PC-9 (cell line): ENCODE measurements at regions not wholly inside any gene's neighbourhood (a gene's known extent, or its start where the extent isn't known, plus 50 kb on each side); places are given as distances from the start of the nearest gene placed in this dataset.

Experiments
- BruUV-seq: library from RNA; stranded (reverse); fragments of 400-500 nt; replicated peaks from 2 replicates; lab custom pipeline; 2021; lab: Mats Ljungman, UMichigan
- CTCF ChIA-PET: fragments of 300-600 bp; sonication (Branson Sonifier 250); formaldehyde crosslinking; loops from one replicate; lab custom pipeline; 2022; ENCODE audit warnings: antibody characterized with exemption; lab: Charles Lee
- POLR2A ChIA-PET: fragments of 300-600 bp; sonication (Branson Sonifier 250); formaldehyde crosslinking; loops from one replicate; lab custom pipeline; 2022; ENCODE audit warnings: antibody characterized with exemption; ENCODE audit not compliant: unreplicated experiment; lab: Charles Lee
- DNase-seq, 2 experiments: peaks; one replicate each; pipeline versions ENCODE4 v3.0.0 to v3.0.0-alpha.2; 2015 to 2022; ENCODE audit warnings: mixed read lengths in 1 of 2
- H2AFZ ChIP-seq: fragments of 200-600 bp; sonication (generic); 2 replicates; pipeline ENCODE4 v1.8.1; 2017; ENCODE audit warnings: antibody characterized with exemption
- H3F3A ChIP-seq: fragments of 200-600 bp; sonication (generic); 2 replicates; pipeline ENCODE4 v1.8.1; 2017; ENCODE audit warnings: antibody characterized with exemption, mild to moderate bottlenecking, low read depth; ENCODE audit not compliant: insufficient read depth
- H3K27ac ChIP-seq: fragments of 200-600 bp; sonication (generic); 2 replicates; pipeline ENCODE4 v1.6.1; 2016; ENCODE audit warnings: mixed run types
- H3K27me3 ChIP-seq: fragments of 200-600 bp; sonication (generic); 2 replicates; pipeline ENCODE4 v1.6.1; 2016; ENCODE audit warnings: low read depth, mixed run types; ENCODE audit not compliant: insufficient read depth
- H3K36me3 ChIP-seq: fragments of 200-600 bp; sonication (generic); 2 replicates; pipeline ENCODE4 v1.6.1; 2016; ENCODE audit warnings: low read depth, mixed run types
- H3K4me1 ChIP-seq: fragments of 200-600 bp; sonication (generic); replicated peaks from 2 replicates; pipeline ENCODE4 v1.6.1; 2016; ENCODE audit warnings: mixed run types; ENCODE audit not compliant: insufficient read depth
- H3K4me2 ChIP-seq: fragments of 200-600 bp; sonication (generic); 2 replicates; pipeline ENCODE4 v1.6.1; 2017; ENCODE audit warnings: mixed run types
- H3K4me3 ChIP-seq: fragments of 200-600 bp; sonication (generic); 2 replicates; pipeline ENCODE4 v1.6.1; 2016; ENCODE audit warnings: mixed run types
- H3K79me2 ChIP-seq: fragments of 200-600 bp; sonication (generic); 2 replicates; pipeline ENCODE4 v1.6.1; 2017; ENCODE audit warnings: low read depth, mixed run types
- H3K9me2 ChIP-seq: fragments of 200-600 bp; sonication (generic); 2 replicates; pipeline ENCODE4 v1.8.1; 2017; ENCODE audit warnings: mild to moderate bottlenecking; ENCODE audit not compliant: insufficient read depth
- H3K9me3 ChIP-seq: fragments of 200-600 bp; sonication (generic); 2 replicates; pipeline ENCODE4 v1.8.1; 2016; ENCODE audit warnings: low read depth; ENCODE audit not compliant: insufficient read depth
- H4K20me1 ChIP-seq: fragments of 200-600 bp; sonication (generic); 2 replicates; pipeline ENCODE4 v1.8.1; 2017; ENCODE audit not compliant: insufficient read depth
- CTCF ChIP-seq: fragments of 200-600 bp; sonication (generic); conservative IDR thresholded peaks from 2 replicates; pipeline ENCODE4 v1.6.1; 2017; ENCODE audit warnings: mixed run types, antibody characterized with exemption, mild to moderate bottlenecking, moderate library complexity
- EZH2 ChIP-seq: fragments of 200-600 bp; sonication (generic); IDR thresholded peaks from 2 replicates; pipeline ENCODE4 v1.8.0; 2017; ENCODE audit warnings: antibody characterized with exemption, low read depth
- intact Hi-C: fragments of 100-400 bp; cut with micrococcal nuclease; formaldehyde crosslinking; loops from one replicate; pipeline ENCODE4 v1.10.0; 2022; ENCODE audit not compliant: unreplicated experiment

GRCh38 chr13:71924931-71925330 lies 57.9 kb upstream of the DACH1 start:
- TF ChIP-seq EZH2 (no peak), CTCF (no peak)
- Histone ChIP-seq H4K20me1 (no peaks in the 10 kb centered on the region), H3K27me3 (no peaks in the 10 kb centered on the region), H3K9me2 (no peaks in the 10 kb centered on the region), H3F3A (no peaks in the 10 kb centered on the region), H3K79me2 (no peaks in the 10 kb centered on the region), H2AFZ (no peak overlapping the region), H3K4me1 (no peaks in the 10 kb centered on the region), H3K9me3 (no peaks in the 10 kb centered on the region), H3K4me2 (no peak overlapping the region), H3K36me3 (no peaks in the 10 kb centered on the region), H3K27ac (no peak overlapping the region), H3K4me3 (no peak overlapping the region)
- BruUV-seq, result no TSS peak
- intact Hi-C loops, result no loop called here
- DNase-seq, result no peak
- ChIA-PET POLR2A (no interaction called here), CTCF (no interaction called here)

GRCh38 chr13:71922194-71922593 lies 55.2 kb upstream of the DACH1 start:
- Histone ChIP-seq H3K4me1 (no peaks in the 10 kb centered on the region), H3K4me2 (no peak overlapping the region), H4K20me1 (no peaks in the 10 kb centered on the region), H3F3A (no peaks in the 10 kb centered on the region), H3K36me3 (no peaks in the 10 kb centered on the region), H3K9me3 (no peaks in the 10 kb centered on the region), H3K9me2 (no peaks in the 10 kb centered on the region), H2AFZ (no peak overlapping the region), H3K79me2 (no peaks in the 10 kb centered on the region), H3K27ac (no peak overlapping the region), H3K27me3 (no peaks in the 10 kb centered on the region), H3K4me3 (no peak overlapping the region)
- DNase-seq, result no peak
- ChIA-PET POLR2A (interaction anchor here (0.5 kb wide), 1 partner anchor 70 kb away, joined by 4 read pairs; no protein-coding TSS in a partner anchor), CTCF (no interaction called here)
- TF ChIP-seq CTCF, result no peak
- no peak for TF ChIP-seq EZH2
- no TSS peak for BruUV-seq
- intact Hi-C loops, result no loop called here
